Right hindlimb (tissue), 1 donor: ENCODE measurements at regions not wholly inside any gene's neighbourhood (a gene's known extent, or its start where the extent isn't known, plus 50 kb on each side); places are given as distances from the start of the nearest gene placed in this dataset.
"Not testable (repeated sequence)": the region's sequence is repeated elsewhere in the genome, so short reads cannot be mapped to it uniquely, and the experiment has no call there.

Source experiments
- DNase-seq: peaks from one replicate; pipeline ENCODE4 v3.0.0-alpha.2; 2018

DNA sequence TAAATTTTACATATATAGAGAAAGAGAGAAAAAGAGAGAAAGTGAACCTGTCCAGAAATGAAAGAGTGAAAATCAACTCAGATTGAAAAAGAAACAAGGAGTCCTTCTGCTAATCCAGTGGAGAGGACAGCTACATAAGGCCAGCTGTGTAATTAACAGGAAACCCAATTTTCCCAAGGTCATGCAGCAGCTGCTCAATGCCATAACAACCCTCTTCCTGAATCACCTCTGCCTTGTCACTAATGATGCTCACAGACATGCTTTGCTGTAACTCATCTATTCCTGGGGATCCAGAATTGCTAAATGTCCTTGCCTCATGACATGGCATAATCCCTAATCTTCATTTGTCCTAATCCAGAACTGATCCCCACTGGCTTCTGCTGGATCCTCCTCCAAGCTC is 288.6 kb downstream of the NEBL start:
- DNase-seq, result no peak

GRCh38 chr10:20606985-20607384 is 290.1 kb downstream of the NEBL start:
- no peak for DNase-seq

- no peak for DNase-seq
Measured at GRCh38 chr10:20601941-20602461, 295.1 kb downstream of the NEBL start.

GRCh38 chr10:20598590-20598989 is 298.5 kb downstream of the NEBL start:
- no peak for DNase-seq

GRCh38 chr10:20596911-20597310 is 300.2 kb downstream of the NEBL start:
- DNase-seq, result no peak

DNA sequence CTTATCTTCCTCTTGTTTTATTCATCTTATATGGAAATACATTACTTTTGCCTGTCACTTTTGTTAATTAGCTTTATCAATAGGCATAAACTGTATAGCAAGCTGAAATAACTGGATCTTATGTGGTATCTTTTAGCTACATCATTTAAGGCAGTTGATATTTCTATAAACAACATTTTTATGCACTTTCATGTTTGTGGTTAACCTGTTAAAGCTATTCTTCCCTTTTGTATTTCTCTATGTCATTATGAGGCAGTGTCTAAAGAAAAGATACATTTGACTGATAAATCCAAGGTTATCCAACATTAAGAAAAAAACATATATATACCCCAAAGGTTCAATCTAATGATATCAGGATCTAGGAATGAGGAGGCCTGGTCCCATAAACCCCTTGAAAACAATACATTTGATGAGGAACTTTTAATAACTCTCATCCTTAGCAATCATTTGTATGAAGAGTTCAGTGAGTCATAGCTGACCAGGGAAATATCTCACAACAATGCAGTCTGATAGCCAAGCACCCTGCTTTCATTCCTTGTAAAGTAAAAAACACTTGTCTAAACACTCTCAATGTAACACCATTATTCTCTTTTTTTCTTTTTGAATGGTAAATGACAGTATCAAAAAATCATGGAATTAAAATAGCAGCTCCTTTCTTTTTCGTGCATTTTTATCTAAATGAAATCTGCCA is 300.9 kb downstream of the NEBL start:
- DNase-seq, result no peak

GRCh38 chr10:20593649-20594048 is 303.5 kb downstream of the NEBL start:
- no peak for DNase-seq

DNA sequence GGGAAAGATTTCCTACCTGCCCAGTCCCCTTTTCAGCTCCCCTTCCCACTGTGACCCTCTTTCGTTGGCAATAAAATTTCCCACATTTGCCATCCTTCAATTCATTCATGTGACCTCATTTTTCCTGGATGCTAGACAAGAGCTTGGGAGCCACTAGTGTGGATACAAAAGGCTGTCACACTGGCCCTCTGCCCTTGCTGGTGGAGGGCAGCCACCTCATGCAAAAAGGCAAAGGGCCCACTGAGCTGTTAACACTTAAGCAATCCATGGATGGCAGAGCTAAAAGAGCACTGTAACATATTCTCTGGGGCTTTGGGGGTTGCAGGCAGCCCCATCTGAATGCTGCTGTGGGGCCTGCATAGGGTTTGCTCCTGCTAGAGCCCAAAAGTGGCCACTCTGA is 315.1 kb downstream of the NEBL start:
- no peak for DNase-seq

GRCh38 chr10:20573924-20574323 is 323.2 kb downstream of the NEBL start:
- DNase-seq, result no peak

DNA sequence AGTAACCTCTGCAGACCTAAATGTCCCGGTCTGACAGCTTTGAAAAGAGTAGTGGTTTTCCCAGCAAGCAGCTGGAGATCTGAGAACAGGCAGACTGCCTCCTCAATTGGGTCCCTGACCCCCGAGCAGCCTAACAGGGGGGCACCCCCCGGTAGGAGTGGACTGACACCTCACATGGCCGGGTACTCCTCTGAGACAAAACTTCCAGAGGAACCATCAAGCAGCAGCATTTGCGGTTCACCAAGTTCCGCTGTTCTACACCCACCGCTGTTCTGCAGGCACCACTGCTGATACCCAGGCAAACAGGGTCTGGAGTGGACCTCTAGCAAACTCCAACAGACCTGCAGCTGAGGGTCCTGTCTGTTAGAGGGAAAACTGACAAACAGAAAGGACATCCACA is 341.1 kb downstream of the NEBL start:
- DNase-seq, result not testable (repeated sequence)

- DNase-seq, result no peak
Measured at GRCh38 chr10:20552382-20552781, 344.7 kb downstream of the NEBL start.

GRCh38 chr10:20551761-20552160 is 345.4 kb downstream of the NEBL start:
- DNase-seq, result no peak

DNA sequence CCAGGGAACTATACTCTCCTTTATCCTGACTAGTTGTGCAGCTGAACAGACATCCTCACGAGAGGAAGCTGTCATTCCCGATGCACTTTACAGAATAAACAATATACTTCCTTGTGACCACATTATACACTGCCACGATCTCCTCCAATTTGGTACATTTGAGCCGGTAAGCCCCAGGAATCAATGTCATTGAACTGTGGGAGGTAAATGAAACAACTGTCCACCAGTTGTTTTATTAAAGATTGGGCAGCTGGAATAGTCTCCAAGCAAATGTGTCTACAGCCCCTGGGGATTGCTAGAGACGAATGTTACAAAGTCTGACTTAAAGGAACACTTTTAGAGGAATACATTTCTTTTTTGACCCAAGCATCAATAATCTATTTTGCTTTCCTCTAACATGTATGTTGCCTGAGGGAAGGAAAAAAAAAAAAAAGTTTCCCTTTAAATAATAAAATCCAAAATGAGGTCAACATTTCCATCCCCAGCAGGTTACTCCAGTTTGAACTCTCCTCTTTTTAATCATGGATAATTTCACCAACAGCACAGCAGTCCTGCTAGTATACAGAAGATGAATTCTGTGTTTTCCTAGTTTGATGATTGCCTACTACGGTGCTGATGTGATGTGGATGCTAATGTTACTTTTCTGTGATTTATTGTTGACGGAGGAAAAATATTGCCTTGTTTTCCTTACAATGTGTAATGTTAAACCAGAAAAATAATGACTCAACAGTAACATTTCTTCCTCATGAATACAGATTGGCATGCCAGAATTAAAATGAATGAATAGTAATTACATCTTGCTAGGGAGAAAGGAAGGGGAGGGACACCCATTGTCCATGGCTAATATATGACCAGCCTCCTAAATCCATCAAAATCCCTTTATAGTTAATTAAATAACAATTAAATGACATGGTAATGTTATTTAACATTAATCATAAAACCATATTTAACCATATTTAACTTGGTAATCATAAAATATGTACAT is 360.9 kb downstream of the NEBL start:
- no peak for DNase-seq

GRCh38 chr10:20531241-20531883 is 365.7 kb downstream of the NEBL start:
- DNase-seq, result not testable (repeated sequence)

GRCh38 chr10:20521186-20521585 is 375.9 kb downstream of the NEBL start:
- DNase-seq, result no peak

DNA sequence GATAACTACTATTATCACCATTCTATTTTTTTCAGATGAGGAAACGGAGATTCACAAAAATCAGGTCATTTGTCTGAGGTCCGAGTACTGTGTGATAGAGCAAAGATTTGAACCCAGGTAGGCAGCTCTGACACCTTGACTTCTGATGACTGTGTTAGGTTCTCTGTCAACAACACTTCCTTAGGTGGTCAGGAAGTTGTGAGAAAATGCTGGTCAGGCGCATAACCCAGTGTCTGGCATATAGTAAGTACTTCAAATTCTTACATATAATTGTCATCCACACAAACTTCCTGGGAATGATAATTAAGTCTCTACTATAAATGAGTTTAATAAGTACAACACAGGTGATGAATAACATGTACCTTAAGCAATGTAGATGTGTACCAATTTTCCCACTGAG is 381.5 kb downstream of the NEBL start:
- no peak for DNase-seq

DNA sequence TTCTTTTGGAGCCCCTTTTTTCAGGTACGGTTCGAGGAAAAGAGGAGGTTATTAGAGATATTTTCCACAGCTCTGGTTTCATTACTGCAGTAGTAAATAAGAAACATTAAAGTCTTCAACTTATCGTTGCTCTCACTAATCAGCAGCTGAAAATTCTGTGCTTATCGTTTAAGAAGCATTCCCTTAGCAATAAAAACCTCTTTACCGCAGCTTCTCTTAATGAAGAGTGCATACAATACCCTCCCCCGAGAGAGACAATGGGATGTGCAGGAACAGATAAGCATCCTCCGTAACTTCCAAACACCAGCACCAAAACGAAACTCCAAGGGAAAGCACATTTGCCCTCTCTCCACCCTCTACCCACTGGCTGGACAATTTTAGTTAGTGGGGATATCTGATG is 384.5 kb downstream of the NEBL start:
- DNase-seq, result no peak

DNA sequence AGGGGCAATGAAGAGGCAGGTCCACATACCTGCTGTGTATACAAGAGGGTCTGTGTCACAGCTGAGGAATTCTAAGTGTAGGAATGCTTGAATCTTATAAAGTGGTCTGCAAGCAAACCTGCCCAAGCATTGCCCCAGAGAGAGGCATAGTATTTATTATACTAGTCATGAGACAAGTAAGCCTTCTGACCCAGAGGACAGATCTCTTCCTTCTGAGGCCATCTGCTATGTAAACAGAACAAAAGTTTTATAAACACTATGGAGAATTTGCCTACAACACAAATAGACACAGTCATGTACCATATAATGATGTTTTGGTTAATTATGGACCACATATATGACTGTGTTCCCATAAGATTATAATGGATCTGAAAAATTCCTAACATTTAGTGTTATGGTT is 388.2 kb downstream of the NEBL start:
- DNase-seq, result no peak

DNA sequence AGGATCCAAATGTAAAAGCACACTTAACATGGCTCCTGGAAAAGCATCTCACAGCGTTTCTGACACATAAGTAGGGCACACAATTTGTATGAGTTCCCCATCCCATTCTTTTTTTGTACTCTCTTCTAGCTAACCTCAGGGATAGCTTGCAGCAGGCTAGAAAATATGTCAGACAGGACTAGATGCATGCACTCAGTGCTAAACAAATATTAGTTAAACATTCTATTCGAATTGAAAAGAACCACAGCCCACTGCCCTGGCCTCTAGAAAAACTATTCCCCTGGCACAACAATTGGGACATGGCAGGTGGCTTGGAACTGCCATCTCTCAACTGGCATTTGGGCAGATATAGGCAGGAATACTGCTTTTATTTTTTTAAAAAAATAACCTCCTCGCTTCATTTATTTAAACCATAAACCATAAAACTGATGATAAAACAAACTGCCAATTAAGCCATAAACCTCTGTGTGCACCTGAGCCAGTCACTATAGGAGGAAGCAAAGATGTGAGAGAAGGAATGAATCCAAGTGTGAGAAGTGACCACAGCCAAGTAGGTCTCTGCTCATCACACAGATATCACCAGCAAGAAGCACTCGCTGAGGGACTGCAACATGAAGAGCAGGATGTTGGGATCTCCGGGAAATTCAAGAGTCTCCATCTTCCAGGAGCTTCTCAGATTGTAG is 394.1 kb downstream of the NEBL start:
- DNase-seq, result no peak

DNA sequence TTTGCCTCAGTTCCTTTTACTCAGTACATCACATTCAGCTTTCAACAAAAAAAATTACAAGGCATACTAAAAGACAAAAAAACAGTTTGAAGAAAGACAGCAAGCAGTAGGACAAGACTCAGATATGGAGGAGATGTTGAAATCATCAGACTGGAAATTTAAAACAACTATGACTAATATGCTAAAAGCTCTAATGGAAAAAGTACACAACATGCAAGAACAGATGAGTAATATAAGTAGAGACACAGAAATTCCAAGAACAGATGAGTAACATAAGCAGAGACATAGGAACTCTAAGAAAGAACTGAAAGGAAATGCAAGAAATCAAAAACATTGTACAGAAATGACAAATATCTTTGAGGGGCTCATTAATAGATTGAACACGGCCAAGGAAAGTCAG is 402.6 kb downstream of the NEBL start:
- DNase-seq, result no peak

DNA sequence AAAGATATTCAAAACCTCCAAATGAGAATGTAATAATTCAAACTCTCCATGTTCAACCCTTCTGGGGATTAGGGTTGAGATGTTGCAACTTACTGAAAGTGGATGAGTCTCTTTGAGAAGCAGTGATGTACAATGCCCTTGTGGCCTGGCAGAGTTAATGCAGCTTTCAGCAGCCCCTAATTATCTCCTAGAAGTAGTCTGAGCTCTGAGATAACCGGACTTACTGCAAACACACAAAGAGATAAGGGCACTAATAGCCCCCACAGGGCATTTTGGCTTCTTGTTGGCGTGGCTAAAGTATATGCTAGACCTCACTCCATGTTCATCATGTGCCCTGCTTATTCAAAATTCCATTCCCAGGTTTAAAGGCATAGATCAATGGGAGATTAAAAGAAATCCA is 404.7 kb downstream of the NEBL start:
- DNase-seq, result no peak

GRCh38 chr10:20489961-20490360 is 407.1 kb downstream of the NEBL start:
- no peak for DNase-seq

DNA sequence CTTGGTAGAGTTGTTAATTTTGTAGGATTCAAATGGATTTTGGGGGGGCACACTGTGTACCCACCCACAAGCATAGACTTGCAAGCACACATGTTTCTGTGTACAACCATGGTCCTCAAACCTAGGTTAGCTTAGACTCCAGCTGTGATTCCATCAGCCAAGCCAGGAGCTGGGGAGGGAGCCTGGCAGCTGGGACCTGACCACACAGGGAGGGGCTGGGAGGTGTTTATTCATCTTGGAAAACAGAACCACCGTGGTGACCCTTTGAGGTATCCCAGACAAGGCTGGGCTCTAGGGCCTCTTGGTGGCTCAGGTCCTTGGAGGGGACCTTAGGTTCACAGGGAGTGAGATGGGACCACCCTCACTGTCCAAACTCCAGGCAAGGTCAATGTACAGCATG is 410.3 kb downstream of the NEBL start:
- DNase-seq, result no peak
